ENCODE measurements at regions not wholly inside any gene's neighbourhood (a gene's known extent, or its start where the extent isn't known, plus 50 kb on each side); places are given as distances from the start of the nearest gene placed in this dataset.

DNA sequence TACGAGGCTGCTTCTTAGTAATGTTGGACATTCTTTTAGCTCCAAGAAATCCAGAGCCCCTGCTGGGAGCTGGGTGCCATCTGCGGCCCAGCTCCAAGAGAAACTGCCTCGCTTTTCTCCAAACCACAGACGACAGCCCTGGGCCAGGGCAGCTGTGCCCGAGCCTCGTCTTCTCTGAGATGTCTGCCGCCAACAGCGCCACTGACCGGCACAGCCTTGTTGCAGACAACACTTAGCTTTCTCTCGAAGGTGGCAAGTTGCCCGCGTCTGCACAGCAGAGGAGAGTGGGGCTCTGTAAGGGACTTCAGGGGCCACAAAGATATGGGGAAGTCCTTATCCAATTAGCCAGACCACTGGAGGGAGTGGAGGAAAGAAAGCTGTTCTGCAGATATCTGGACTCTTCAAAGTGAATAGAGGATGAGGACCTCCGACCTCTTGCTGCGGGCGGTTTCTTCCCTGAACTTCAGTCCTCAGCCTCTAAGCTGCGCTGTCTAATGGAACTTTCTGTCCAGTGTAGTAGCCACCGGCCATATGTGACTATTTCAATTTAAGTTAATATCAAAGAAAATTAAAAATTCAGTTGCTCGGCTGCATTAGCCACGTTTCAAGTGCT lies 63.9 kb upstream of the DISP3 start:
- DNase-seq = no peak

DNA sequence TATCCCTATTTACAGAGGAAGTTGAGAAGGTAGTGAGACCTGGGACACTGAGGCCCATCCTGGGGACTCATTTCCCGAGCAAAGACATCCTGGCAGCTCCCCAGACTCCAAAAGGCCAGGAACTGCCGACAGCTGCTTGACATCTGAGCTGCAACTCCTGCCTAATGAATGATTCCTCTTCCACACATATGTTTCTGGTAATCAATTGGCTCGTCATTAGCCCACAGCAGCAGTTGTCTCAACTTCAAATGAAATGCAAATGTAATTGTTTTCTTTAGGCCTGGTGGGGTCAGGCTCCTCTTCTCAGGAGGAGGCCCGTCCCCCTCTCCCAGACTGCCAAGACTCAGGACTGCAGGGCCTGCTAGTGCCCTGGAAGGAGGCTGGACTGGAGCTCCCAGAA lies 61.8 kb upstream of the DISP3 start:
- DNase-seq = no peak

DNA sequence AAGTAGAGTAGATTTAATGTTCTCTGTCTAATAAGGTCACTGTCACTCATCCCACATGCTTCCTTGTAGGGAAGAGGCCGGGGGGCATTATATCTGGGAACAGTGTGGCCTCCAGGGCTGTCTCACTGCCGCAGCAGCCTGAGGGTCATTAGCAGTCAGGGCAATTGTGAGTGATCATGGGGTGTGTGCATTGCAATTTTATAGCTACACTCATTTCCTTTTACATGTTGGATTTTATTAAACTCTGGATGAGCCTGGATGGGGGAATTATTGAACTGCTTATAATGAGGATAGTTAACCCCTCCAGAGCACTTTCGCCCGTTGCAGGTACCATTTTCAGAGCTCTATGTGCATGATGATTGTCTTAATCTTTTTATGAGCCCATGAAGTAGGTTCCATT lies 60.9 kb upstream of the DISP3 start:
- no peak for DNase-seq

DNA sequence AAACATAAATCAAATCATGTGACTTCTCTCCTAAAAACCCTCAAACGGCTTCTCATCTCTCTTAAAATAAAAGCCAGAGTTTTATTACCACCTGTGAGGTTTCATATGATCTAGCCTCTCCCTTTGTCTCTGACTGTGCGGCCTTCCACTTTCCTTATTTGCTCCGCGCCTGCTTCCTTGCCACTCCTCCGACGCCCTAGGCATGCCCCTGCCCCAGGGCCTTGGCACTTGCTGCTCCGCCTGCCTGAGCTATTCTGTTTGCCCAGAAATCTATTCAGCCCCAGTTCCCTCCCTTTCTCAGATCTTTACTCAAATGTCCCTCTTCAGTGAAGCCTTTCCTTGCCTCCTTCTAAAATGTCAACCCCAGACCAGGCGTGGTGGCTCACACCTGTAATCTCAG lies 57.5 kb upstream of the DISP3 start:
- no peak for DNase-seq

DNA sequence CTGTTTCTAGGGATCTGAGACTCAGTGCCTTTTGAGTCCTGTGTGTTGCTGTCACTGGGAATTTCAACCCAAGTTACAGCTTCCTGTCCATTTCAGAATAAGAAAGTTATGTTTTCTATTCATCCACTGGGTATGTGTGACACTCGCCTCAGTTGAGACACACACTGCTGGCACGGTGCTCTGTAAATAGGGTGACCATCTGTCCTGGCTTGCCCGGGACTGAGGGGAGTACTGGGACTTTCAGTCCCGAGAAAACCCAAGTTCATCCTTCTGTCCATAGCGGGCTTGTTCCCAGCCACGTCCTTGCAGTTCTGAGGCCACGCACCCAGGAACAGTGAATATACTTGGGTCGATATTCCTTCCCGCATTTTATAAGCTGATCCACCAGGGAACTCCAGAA lies 56.3 kb upstream of the DISP3 start:
- no peak for DNase-seq

DNA sequence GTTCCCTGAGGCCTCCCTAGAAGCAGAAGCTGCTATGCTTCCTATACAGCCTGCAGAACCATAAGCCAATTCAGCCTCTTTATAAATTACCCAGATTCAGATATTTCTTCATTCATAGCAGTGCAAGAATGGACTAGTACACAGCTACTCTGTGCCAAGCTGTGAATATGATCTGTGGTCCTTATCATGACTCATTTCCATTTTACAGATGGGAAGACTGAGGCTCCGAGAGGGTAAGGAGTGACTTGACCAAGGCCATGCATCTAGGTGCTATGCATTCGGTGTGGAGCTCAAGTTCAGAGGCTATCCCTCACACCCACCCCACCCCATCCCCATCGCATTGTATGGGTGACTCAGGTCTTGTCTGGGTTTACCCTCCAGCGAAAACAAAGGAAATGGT lies 52.3 kb upstream of the DISP3 start:
- no peak for DNase-seq

DNA sequence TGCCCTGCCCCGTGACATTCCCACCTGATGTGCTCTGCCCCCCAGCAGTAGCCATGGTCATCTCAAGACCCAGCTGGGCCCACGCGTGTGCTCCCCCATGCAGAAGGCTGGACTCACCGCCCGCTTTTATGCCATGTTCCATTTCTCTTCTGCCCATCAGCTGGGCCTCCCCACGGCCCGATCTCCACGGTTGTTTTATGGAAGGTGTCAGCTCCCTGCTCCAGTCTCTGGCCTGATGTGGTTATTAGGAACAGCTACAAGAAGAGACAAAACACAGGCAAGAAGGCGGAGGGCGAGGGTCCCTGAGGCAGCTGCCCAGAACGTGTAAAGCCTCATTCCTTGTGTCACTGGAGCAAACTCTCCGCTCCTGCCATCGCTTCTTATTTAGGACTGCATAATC lies 50.2 kb upstream of the DISP3 start:
- no peak for DNase-seq
